Endothelial cell of umbilical vein (primary cell): ENCODE measurements at regions not wholly inside any gene's neighbourhood (a gene's known extent, or its start where the extent isn't known, plus 50 kb on each side); places are given as distances from the start of the nearest gene placed in this dataset.

Source experiments
- BruUV-seq: library from RNA; stranded (reverse); fragments of 400-500 nt; replicated peaks from 2 replicates; lab custom pipeline; 2021; lab: Mats Ljungman, UMichigan
- CTCF ChIA-PET: fragments of 300-600, 350-600 bp; sonication (Branson Sonifier 250); formaldehyde crosslinking; loops from one replicate; lab custom pipeline; 2021; ENCODE audit warnings: antibody characterized with exemption, inconsistent platforms; lab: Charles Lee
- POLR2A ChIA-PET: fragments of 300-600, 350-600 bp; sonication (Branson Sonifier 250); formaldehyde crosslinking; loops from one replicate; lab custom pipeline; 2021; ENCODE audit warnings: antibody characterized with exemption, inconsistent platforms; lab: Charles Lee
- DNase-seq: peaks from one replicate; pipeline ENCODE4 v3.0.0-alpha.2; 2011; ENCODE audit warnings: low read depth, low spot score
- FAIRE-seq: peaks from 2 replicates; lab custom pipeline; 2011; peaks lifted over from hg19 to GRCh38; lab: Jason Lieb, UNC
- H2AFZ ChIP-seq: 2 replicates; pipeline ENCODE4 v1.6.0; 2012; ENCODE audit warnings: low read depth, low read length, control low read depth, inconsistent platforms
- H3K27ac ChIP-seq: 2 replicates; pipeline ENCODE4 v1.5.1; 2011; ENCODE audit warnings: low read depth, mild to moderate bottlenecking, control low read depth, low read length, moderate library complexity; ENCODE audit not compliant: insufficient read depth
- H3K27me3 ChIP-seq, 2 experiments: 2 replicates each; pipeline versions ENCODE4 v1.6.0 to v1.6.1; 2011; ENCODE audit warnings: low read length in 2 of 2, mixed read lengths in 1 of 2; ENCODE audit not compliant: control insufficient read depth in 2 of 2, insufficient read depth in 2 of 2
- H3K36me3 ChIP-seq, 2 experiments: 2 replicates in 1 of 2; 3 replicates in 1 of 2; pipeline ENCODE4 v1.5.1; 2011; ENCODE audit warnings: low read length in 2 of 2, mild to moderate bottlenecking in 1 of 2, moderate library complexity in 1 of 2; ENCODE audit not compliant: control insufficient read depth in 2 of 2, insufficient read depth in 2 of 2; ENCODE audit errors: extremely low read depth in 1 of 2
- H3K4me1 ChIP-seq: 3 replicates; pipeline ENCODE4 v1.5.1; 2011; ENCODE audit warnings: mild to moderate bottlenecking, low read length; ENCODE audit not compliant: control insufficient read depth, insufficient read depth; ENCODE audit errors: extremely low read depth
- H3K4me2 ChIP-seq: 2 replicates; pipeline ENCODE4 v1.6.1; 2011; ENCODE audit warnings: low read length, control low read depth, mixed read lengths; ENCODE audit not compliant: insufficient read depth
- H3K4me3 ChIP-seq, 3 experiments: fragments of 200-600 bp in 1 of 3; sonication (generic), shearing (Covaris generic) in 1 of 3; replicated peaks in 1 of 3; 2 replicates each; pipeline ENCODE4 v1.5.1; 2011 to 2016; ENCODE audit warnings: control low read depth in 3 of 3, low read length in 3 of 3, mild to moderate bottlenecking in 2 of 3, inconsistent platforms in 1 of 3, low read depth in 1 of 3, moderate library complexity in 1 of 3; ENCODE audit not compliant: insufficient read depth in 1 of 3
- H3K79me2 ChIP-seq: 2 replicates; pipeline ENCODE4 v1.6.0; 2012; ENCODE audit warnings: low read length, inconsistent platforms; ENCODE audit not compliant: control insufficient read depth, insufficient read depth
- H3K9ac ChIP-seq: replicated peaks from 2 replicates; pipeline ENCODE3; 2011; ENCODE audit warnings: low read length, control low read depth; ENCODE audit not compliant: insufficient read depth; ENCODE audit errors: extremely low read depth
- H3K9me1 ChIP-seq: replicated peaks from 3 replicates; pipeline ENCODE4 v1.6.0; 2011; ENCODE audit warnings: mild to moderate bottlenecking, low read length; ENCODE audit not compliant: control insufficient read depth, insufficient read depth; ENCODE audit errors: extremely low read depth
- H3K9me3 ChIP-seq: replicated peaks from 2 replicates; pipeline ENCODE4 v1.5.1; 2012; ENCODE audit warnings: low read length, inconsistent platforms; ENCODE audit not compliant: control insufficient read depth, insufficient read depth
- H4K20me1 ChIP-seq: replicated peaks from 2 replicates; pipeline ENCODE3; 2011; ENCODE audit warnings: mild to moderate bottlenecking, low read length; ENCODE audit not compliant: control insufficient read depth, insufficient read depth; ENCODE audit errors: extremely low read depth
- CTCF ChIP-seq, 2 donors: IDR thresholded peaks; 1 replicate in 1 of 2; 2 replicates in 1 of 2; pipeline ENCODE4 v1.5.1; 2011; ENCODE audit warnings: low read length in 2 of 2, mild to moderate bottlenecking in 2 of 2, moderate library complexity in 2 of 2, control low read depth in 1 of 2, inconsistent platforms in 1 of 2, low read depth in 1 of 2; ENCODE audit not compliant: insufficient read depth in 1 of 2; ENCODE audit errors: extremely low read depth in 1 of 2
- EZH2 ChIP-seq: IDR thresholded peaks from 2 replicates; pipeline ENCODE4 v1.6.1; 2012; ENCODE audit warnings: borderline replicate concordance, low read depth, mild to moderate bottlenecking, moderate library complexity, low read length, inconsistent platforms; ENCODE audit not compliant: severe bottlenecking
- FOS ChIP-seq: IDR thresholded peaks from 2 replicates; pipeline ENCODE4 v1.6.1; 2011; ENCODE audit warnings: mild to moderate bottlenecking, low read length, moderate library complexity, borderline replicate concordance; ENCODE audit not compliant: insufficient read depth
- GATA2 ChIP-seq: IDR thresholded peaks from 2 replicates; pipeline ENCODE4 v1.7.0; 2011; ENCODE audit warnings: low read depth, mild to moderate bottlenecking, moderate library complexity, mixed read lengths, low read length; ENCODE audit not compliant: insufficient read length, insufficient read depth
- JUN ChIP-seq: IDR thresholded peaks from 2 replicates; pipeline ENCODE4 v1.6.1; 2011; ENCODE audit warnings: borderline replicate concordance, low read depth; ENCODE audit not compliant: insufficient read length, insufficient read depth
- MAX ChIP-seq: IDR thresholded peaks from 2 replicates; pipeline ENCODE4 v1.6.1; 2011; ENCODE audit not compliant: insufficient read depth, insufficient read length
- MYC ChIP-seq: IDR thresholded peaks from one replicate; pipeline ENCODE4 v1.6.1; 2011; ENCODE audit warnings: mild to moderate bottlenecking, low read depth, low read length
- POLR2A ChIP-seq: IDR thresholded peaks from 2 replicates; pipeline ENCODE4 v1.6.1; 2012; ENCODE audit warnings: low read depth, mild to moderate bottlenecking, control low read depth, low read length
- POLR2AphosphoS5 ChIP-seq: IDR thresholded peaks from 2 replicates; pipeline ENCODE4 v1.6.1; 2012; ENCODE audit warnings: low read depth, mild to moderate bottlenecking, control low read depth, low read length, moderate library complexity; ENCODE audit not compliant: insufficient read depth
- dilution Hi-C: fragments of 300-500 bp; cut with MboI; formaldehyde crosslinking; loops from one replicate; pipeline ENCODE4 v1.15.0; 2019; ENCODE audit warnings: low sequenced_read_pairs; ENCODE audit not compliant: extremely low pct_ligation_motif_present
- intact Hi-C: fragments of 100-400 bp; cut with micrococcal nuclease; formaldehyde crosslinking; loops from one replicate; pipeline ENCODE4 v1.10.0; 2022

GRCh38 chr1:230517786-230518185, 91.7 kb upstream of the PGBD5 start:
- Histone ChIP-seq H4K20me1 (no peaks in the 10 kb centered on the region), H3K79me2 (no peaks in the 10 kb centered on the region), H3K9me1 (no peaks in the 10 kb centered on the region), H3K9ac (no peak overlapping the region), H3K4me2 (no peak overlapping the region), H3K9me3 (no peaks in the 10 kb centered on the region), H3K4me3 (no peak overlapping the region), H3K27ac (no peak overlapping the region), H3K36me3 (no peaks in the 10 kb centered on the region), H3K27me3 (no peaks in the 10 kb centered on the region), H3K4me1 (no peaks in the 10 kb centered on the region), H2AFZ (no peak overlapping the region)
- FAIRE-seq (no peak), DNase-seq (no peak)
- TF ChIP-seq GATA2, result no peak
- TF ChIP-seq CTCF (IDR thresholded peaks at IDR 0.05; ENCODE audit: extremely low read depth in 1 of 2, insufficient read depth in 1 of 2, low read depth in 1 of 2, low read length in 2 of 2), result no peak
- no peak for TF ChIP-seq MAX
- no peak for TF ChIP-seq MYC
- no peak for TF ChIP-seq FOS
- no peak for TF ChIP-seq EZH2
- TF ChIP-seq POLR2AphosphoS5, result no peak
- TF ChIP-seq POLR2A, result no peak
- no peak for TF ChIP-seq JUN
- dilution Hi-C loops (no loop called here), intact Hi-C loops (no loop called here)
- no TSS peak for BruUV-seq
- POLR2A ChIA-PET, result no interaction called here
- CTCF ChIA-PET, result no interaction called here
